T-helper 1 cell (primary cell): ENCODE measurements at regions not wholly inside any gene's neighbourhood (a gene's known extent, or its start where the extent isn't known, plus 50 kb on each side); places are given as distances from the start of the nearest gene placed in this dataset.

Source experiments
- DNase-seq, 5 donors: peaks; one replicate each; pipeline ENCODE4 v3.0.0-alpha.2; 2012 to 2020

GRCh38 chr16:86167061-86167460 lies 268.1 kb downstream of the IRF8 start:
- no peak for DNase-seq

- DNase-seq, result no peak
Measured at GRCh38 chr16:86170720-86171119, 271.8 kb downstream of the IRF8 start.

GRCh38 chr16:86171329-86171728 lies 272.4 kb downstream of the IRF8 start:
- no peak for DNase-seq

- DNase-seq, result no peak
Measured at GRCh38 chr16:86175816-86176215, 276.9 kb downstream of the IRF8 start.

- no peak for DNase-seq
Measured at GRCh38 chr16:86176462-86176861, 277.5 kb downstream of the IRF8 start.

GRCh38 chr16:86180244-86180643 lies 281.3 kb downstream of the IRF8 start:
- no peak for DNase-seq

- DNase-seq, result no peak
Measured at GRCh38 chr16:86180780-86181179, 281.8 kb downstream of the IRF8 start.

GRCh38 chr16:86181526-86181925 lies 282.6 kb downstream of the IRF8 start:
- DNase-seq, result no peak

GRCh38 chr16:86184185-86184584 lies 285.2 kb downstream of the IRF8 start:
- no peak for DNase-seq

- no peak for DNase-seq
Measured at GRCh38 chr16:86185089-86185488, 286.1 kb downstream of the IRF8 start.

GRCh38 chr16:86186313-86186712 lies 287.4 kb downstream of the IRF8 start:
- no peak for DNase-seq

GRCh38 chr16:86189934-86190333 lies 291.0 kb downstream of the IRF8 start:
- no peak for DNase-seq

- DNase-seq, result no peak
Measured at GRCh38 chr16:86191663-86192062, 292.7 kb downstream of the IRF8 start.

- no peak for DNase-seq
Measured at GRCh38 chr16:86193528-86194193, 294.7 kb downstream of the IRF8 start.

- DNase-seq, result no peak
Measured at GRCh38 chr16:86195863-86196630, 297.1 kb downstream of the IRF8 start.

GRCh38 chr16:86196687-86197391 lies 297.9 kb downstream of the IRF8 start:
- no peak for DNase-seq

- DNase-seq, result no peak
Measured at GRCh38 chr16:86198206-86199118, 299.5 kb downstream of the IRF8 start.

- DNase-seq, result no peak
Measured at GRCh38 chr16:86199182-86199581, 300.2 kb downstream of the IRF8 start.

GRCh38 chr16:86199871-86200695 lies 301.1 kb downstream of the IRF8 start:
- DNase-seq, result no peak

GRCh38 chr16:86200722-86201121 lies 301.8 kb downstream of the IRF8 start:
- no peak for DNase-seq

- DNase-seq, result no peak
Measured at GRCh38 chr16:86201746-86202145, 302.8 kb downstream of the IRF8 start.

- DNase-seq, result no peak
Measured at GRCh38 chr16:86202267-86202666, 303.3 kb downstream of the IRF8 start.
